HG03457 (cell line): ENCODE measurements at regions not wholly inside any gene's neighbourhood (a gene's known extent, or its start where the extent isn't known, plus 50 kb on each side); places are given as distances from the start of the nearest gene placed in this dataset.

Experiments used
- ATAC-seq: cut with Tn5 transposase; IDR thresholded peaks from one replicate; pipeline ENCODE4 v1.9.1; 2021; ENCODE audit warnings: moderate number of reproducible peaks; ENCODE audit not compliant: unreplicated experiment

DNA sequence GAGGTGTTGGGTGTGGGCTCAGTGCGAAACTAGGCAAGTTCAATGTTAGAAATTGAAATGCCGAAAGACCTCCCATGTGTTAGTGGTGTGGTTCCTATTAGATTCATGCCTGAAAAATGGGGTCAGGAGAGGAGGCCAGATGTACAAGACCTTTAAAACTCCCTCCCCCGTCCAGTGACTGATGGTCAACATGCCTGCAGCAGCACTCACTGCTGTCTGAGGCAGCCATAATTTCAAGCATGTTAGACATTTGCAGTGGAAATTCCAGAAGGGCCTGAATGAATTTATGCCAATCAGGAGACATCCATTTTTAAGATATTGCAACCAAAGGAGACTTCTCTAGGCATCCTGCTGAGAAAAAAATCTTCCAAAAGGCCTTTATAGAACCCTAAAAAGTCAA lies 426.9 kb upstream of the NBEA start:
- no peak for ATAC-seq

DNA sequence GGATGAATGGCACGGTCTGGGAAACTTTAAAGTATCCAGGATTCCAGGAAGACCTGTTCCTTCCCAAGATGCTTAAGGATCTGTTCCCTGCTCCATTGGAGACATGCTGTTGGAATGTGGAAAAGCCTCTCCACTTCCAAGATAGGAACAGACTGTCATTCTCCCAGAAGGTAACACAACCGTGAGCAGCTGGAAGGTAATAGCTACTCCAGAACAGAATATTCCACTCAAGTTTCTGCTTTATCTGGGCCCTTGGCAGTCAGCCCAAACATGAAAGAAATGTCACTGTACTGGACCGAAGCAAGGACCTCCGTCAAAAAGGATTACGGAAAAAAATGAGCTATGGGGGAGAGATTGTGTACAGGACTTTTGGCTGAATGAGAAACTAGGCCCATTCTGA lies 420.9 kb upstream of the NBEA start:
- no peak for ATAC-seq

- no peak for ATAC-seq
These were observed 419.3 kb upstream of the NBEA start for GRCh38 chr13:34522808-34523207.

GRCh38 chr13:34523406-34523805 lies 418.7 kb upstream of the NBEA start:
- ATAC-seq = no peak

- ATAC-seq = no peak
These were observed 408.1 kb upstream of the NBEA start for GRCh38 chr13:34533941-34534340.

GRCh38 chr13:34542321-34542720 lies 399.7 kb upstream of the NBEA start:
- ATAC-seq = no peak

DNA sequence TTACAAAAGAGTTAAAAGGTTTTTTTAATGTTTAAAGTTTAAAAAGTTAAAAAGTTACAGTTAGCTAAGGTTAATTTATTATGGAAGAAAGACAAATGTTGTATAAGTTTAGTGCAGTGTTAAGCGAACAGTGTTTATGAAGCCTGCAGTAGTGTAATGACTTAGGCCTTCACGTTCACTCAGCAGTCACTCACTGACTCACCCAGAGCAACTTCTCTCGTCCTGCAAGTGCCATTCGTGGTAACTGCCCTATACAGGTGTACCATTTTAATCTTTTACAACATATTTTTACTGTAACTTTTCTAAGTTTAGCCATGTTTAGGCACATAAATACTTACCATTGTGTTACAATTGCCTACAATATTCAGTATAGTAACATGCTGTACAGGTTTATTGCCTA lies 398.2 kb upstream of the NBEA start:
- no peak for ATAC-seq

DNA sequence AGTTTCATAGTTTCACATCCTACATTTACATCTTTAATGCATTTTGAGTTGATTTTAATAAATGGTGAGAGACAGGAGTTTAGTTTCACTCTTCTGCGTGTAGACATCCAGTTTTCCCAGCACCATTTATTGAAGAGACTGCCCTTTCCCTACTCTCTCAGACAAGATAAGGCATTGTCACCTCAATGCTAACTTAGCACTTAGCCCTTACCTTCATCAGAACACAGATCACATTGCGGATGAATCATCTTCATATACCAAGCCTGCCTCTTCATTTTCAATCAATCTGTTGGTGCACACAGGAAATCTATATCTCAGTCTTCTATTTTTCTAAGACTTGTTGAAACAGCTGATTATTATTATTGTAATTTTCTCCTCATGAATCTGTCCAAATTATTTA lies 396.6 kb upstream of the NBEA start:
- ATAC-seq = no peak

DNA sequence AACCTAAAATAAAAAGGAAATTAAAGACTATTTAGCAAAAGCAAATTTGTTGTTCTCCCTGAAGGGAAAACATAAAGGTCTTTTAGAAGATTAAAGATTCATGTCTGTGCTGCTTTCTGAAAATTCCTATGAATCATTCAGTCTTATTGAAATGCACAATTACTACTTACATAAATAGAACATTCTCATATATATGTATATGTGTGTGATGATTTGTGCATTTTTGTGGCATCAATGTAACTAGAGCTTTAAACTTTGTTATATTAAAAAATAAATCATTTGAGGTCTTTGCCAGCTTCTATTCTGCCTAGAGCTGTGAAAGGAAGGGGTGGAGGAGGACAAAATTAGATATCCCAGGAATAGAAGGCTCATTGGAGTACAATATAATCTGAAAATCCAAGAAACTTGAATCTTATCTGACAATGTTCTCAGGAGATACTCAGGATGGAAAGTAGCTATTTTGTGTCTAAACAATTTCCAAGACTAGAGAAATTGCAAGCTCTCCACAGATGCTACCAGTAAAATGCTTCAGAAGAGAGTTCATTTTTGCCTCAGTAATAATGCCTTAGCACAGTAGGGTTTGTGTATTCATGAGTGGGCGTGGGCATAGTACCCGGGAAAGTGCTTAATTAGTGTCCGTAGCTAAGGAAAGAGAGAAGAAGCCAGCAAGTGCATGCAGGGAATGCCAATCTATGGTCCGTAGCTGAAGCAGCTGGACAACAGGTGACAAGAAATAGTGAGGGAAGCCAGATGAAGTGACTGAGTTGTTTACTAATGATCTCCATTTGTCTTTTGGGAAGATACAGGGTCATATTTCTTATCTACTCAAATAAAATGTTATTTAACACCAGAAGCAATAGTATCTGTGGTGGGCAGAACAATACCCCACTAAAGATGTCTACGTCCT lies 395.5 kb upstream of the NBEA start:
- no peak for ATAC-seq

DNA sequence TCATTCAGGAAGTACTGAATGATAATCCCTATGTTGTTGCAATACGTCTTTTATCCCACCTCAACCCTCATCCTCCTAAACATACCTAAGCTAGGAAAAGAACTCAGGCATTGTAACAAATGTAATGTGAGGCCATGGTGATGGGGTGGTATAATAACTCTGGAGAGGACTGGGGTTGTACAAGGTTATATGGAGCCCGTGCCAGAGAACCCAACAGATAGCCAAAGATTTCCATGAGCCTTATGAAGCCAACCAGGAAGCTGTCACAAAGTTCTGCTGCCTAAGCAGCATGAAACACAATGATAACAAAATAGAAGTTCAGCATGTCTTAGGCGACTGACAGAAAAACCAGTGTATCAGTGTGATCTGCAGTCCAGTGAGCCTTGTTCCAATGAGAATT lies 394.1 kb upstream of the NBEA start:
- no peak for ATAC-seq

GRCh38 chr13:34553376-34553775 lies 388.7 kb upstream of the NBEA start:
- no peak for ATAC-seq

DNA sequence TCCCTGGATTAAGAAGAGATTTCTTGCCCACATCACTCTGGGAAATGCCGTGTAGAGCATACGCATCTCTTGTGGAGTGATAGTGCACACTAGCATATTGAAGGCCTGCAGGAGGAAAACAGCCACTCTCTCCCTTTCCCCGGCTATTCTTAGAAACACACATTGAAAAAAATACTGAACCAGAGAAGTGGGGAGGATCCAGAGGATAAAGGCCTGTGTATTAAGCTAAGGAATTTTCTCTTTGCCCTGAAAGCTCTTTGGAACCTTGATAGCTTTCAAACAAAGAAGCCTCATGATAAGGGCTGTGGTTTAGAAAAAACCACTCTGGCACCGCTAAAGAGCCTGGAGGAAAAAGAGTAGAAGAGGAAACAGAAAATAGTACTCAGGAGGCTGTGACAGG lies 386.1 kb upstream of the NBEA start:
- no peak for ATAC-seq

- ATAC-seq = no peak
These were observed 381.0 kb upstream of the NBEA start for GRCh38 chr13:34561033-34561432.

GRCh38 chr13:34567597-34567996 lies 374.5 kb upstream of the NBEA start:
- ATAC-seq = no peak

DNA sequence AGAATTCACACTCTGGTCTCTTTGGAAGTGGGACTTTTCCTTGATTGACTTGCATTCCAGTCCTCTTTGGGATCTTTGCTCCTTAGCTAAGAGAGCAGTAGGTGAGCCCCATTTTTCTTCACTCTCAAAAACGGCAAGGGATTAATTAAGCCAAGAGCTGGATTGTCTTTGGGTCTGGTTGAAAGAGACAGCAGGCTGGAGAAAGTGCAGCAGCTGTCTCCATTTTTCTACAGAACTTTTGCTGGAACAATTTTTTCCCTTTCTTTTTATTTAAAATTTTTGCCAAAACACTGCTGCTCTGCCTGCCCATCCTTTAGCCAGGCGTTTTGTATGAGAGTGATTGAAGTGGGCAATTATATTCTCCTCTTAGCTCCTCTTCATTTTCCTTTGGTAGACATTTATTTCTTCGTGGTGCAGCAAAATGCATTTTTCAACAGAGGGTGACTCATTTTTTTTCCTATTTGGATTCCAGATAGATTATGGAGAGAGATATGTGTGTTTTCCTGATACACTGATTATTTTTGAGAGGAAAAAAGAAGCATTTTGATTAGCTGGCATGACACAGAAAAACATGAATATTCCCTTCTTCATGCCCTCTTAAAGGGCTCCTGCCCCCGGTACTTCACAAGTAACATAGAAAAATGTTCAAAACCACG lies 371.2 kb upstream of the NBEA start:
- ATAC-seq = no peak

DNA sequence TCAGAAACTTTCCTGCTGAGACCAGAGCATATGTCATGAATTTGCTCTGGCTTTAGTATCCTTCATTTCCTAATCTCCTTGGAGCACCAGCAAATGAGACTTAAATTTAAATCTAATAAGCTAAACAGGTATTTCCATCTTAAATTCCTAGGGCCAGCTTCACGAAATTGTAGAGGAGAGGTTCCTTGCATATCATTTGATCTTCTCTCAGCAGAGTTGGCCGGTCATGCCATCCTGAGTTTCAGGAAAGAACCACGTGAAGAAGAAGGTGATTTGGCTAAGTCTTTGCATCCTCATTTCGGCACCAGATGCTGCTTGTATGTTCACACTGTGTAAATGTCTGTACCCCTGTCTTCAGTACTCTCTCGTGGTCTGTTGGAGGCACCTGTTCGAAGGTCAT lies 370.4 kb upstream of the NBEA start:
- ATAC-seq = no peak

DNA sequence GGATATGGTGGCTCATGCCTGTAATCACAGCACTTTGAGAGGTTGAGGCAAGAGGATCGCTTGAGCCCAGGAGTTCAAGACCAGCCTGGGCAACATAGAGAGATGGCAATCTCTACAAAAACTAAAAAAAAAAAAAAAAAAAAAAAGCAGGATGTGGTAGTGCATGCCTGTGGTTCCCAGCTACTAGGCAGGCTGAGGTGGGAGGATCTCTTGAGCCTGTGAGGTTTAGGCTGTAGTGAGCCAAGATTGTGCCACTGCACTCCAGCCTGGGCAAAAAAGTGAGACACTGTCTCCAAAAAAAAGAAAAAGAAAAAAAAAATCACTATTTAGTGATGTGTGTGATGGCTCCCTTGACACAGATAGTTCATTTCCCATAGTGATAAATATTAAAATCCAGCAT lies 365.0 kb upstream of the NBEA start:
- no peak for ATAC-seq

GRCh38 chr13:34578471-34578870 lies 363.6 kb upstream of the NBEA start:
- no peak for ATAC-seq

GRCh38 chr13:34578917-34579316 lies 363.2 kb upstream of the NBEA start:
- ATAC-seq = no peak

- ATAC-seq = no peak
These were observed 358.9 kb upstream of the NBEA start for GRCh38 chr13:34583181-34583580.

DNA sequence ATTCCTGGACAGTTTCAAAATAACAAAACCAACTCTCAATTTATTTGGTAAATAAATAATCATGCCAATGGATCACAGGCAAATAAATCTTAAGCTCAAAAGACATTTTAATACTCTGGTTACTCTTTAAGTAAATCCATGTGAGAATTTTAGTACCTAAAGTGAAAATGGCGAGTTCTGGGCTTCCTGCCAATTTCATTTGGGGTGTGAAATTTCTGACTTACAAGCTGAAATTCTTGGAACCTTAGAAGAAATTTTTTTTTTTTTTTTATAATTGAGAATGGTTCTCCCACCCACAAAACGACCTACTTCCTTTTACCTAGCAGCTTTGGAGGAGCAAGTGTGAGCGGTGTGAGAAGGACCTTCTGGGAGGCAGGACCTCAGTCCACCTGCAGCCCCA lies 354.5 kb upstream of the NBEA start:
- ATAC-seq = no peak

DNA sequence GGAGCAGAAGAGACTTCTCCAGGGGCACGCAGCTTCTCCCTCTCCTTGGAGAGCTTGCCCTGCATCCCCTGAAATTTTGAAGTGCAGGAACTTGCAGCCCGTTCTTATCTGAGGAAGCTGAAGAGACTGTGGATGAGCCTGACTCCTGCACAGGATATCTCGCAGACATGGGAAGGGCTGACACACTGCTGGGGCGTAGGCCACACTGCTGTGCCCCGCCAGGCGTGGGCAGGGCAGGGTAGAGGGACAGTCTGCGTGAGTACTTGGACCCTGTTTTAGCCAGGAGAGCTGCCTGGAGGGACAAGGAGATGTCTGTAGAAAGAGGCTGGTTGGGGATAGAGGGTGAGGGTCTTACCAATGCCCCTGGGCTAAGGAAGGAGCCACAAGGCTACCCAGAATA lies 353.7 kb upstream of the NBEA start:
- no peak for ATAC-seq

- no peak for ATAC-seq
These were observed 352.5 kb upstream of the NBEA start for GRCh38 chr13:34589581-34589980.
